ENCODE measurements at regions not wholly inside any gene's neighbourhood (a gene's known extent, or its start where the extent isn't known, plus 50 kb on each side); places are given as distances from the start of the nearest gene placed in this dataset.

- POLR2A ChIA-PET, result interaction anchor here (0.5 kb wide), 1 partner anchor 571 kb away, joined by 3 read pairs; no protein-coding TSS in a partner anchor
Observed at GRCh38 chr7:4525884-4526283, 156.2 kb upstream of the FOXK1 start.

DNA sequence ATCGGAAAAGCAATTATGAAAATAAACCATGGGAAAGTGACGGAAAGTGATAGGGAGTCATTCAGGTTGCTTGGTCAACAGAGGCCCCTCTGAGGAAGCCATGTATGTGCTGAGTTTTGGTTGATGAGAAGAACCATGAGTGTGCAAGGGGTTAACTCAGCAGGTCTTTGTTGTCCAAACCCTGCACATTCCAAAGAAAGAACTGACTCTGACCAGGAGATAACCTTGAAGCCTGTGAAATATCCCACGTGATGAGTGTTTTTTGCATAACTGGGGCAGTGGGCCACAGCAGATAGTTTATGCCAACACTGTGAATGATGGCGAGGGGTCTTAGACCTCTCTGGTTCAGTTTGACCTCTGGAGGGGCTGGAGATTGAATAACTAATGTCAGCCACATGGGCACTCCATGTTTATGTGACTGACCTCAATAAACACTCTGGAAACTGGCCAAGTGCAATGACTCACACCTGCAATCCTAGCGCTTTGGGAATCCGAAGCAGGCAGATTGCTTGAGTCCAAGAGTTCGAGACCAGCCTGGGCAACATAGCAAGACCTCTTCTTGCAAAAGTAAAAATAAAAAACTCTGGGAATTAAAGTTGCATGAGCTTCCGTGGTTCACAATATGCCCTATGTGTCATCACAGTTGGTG lies 154.0 kb upstream of the FOXK1 start:
- CTCF ChIA-PET, result no interaction called here

More at GRCh38 chr7:4525884-4526283, 156.2 kb upstream of the FOXK1 start:
- no peaks in the 10 kb centered on the region for H3K9me3 ChIP-seq (ENCODE audit: control insufficient read depth, insufficient read depth, low read depth, low read length)
- CTCF ChIA-PET, result no interaction called here
- BruUV-seq (replicated peaks), result no TSS peak
- TF ChIP-seq SIN3A (IDR thresholded peaks at IDR 0.05; ENCODE audit: borderline replicate concordance, insufficient read depth, low read depth, low read length), result no peak
- no peak for TF ChIP-seq REST (IDR thresholded peaks at IDR 0.05; ENCODE audit: insufficient read depth in 1 of 2, low read depth in 2 of 2, low read length in 1 of 2)
- no peak for TF ChIP-seq POLR2AphosphoS5 (IDR thresholded peaks at IDR 0.05; ENCODE audit: low read depth, low read length)
- TF ChIP-seq CTCF (IDR thresholded peaks at IDR 0.05), result no peak
- TF ChIP-seq TCF7L2 (IDR thresholded peaks at IDR 0.05; ENCODE audit: low read depth, low read length), result no peak
- in situ Hi-C loops (cut with HindIII; ENCODE audit: low pct_unique_long_range_greater_than_20kb, low sequenced_read_pairs), result no loop called here
- ATAC-seq, result no peak
- H3K27me3 ChIP-seq (ENCODE audit: control insufficient read depth, insufficient read depth, low read length), result peaks cover 17% of the 10 kb centered on the region
- no peaks in the 10 kb centered on the region for H3K4me1 ChIP-seq (ENCODE audit: control insufficient read depth, insufficient read depth, low read length)
- intact Hi-C loops (cut with micrococcal nuclease; ENCODE audit: unreplicated experiment), result no loop called here
- no peak for DNase-seq (ENCODE audit: low read depth, low spot score)
- no peak overlapping the region for H3K4me3 ChIP-seq (ENCODE audit: low read depth in 2 of 2, low read length in 2 of 2)
- no peaks in the 10 kb centered on the region for H3K36me3 ChIP-seq (ENCODE audit: control insufficient read depth, insufficient read depth, low read length)
- H3K27ac ChIP-seq (ENCODE audit: low read length), result no peak overlapping the region

More for the DNA sequence above, 154.0 kb upstream of the FOXK1 start:
- no peak for TF ChIP-seq TCF7L2 (IDR thresholded peaks at IDR 0.05; ENCODE audit: low read depth, low read length)
- no peak for TF ChIP-seq POLR2AphosphoS5 (IDR thresholded peaks at IDR 0.05; ENCODE audit: low read depth, low read length)
- TF ChIP-seq REST (IDR thresholded peaks at IDR 0.05; ENCODE audit: insufficient read depth in 1 of 2, low read depth in 2 of 2, low read length in 1 of 2), result no peak
- no peak for TF ChIP-seq CTCF (IDR thresholded peaks at IDR 0.05)
- no peak for TF ChIP-seq SIN3A (IDR thresholded peaks at IDR 0.05; ENCODE audit: borderline replicate concordance, insufficient read depth, low read depth, low read length)
- H3K36me3 ChIP-seq (ENCODE audit: control insufficient read depth, insufficient read depth, low read length), result no peaks in the 10 kb centered on the region
- H3K27me3 ChIP-seq (ENCODE audit: control insufficient read depth, insufficient read depth, low read length), result peaks cover 19% of the 10 kb centered on the region
- BruUV-seq (replicated peaks), result no TSS peak
- H3K9me3 ChIP-seq (ENCODE audit: control insufficient read depth, insufficient read depth, low read depth, low read length), result no peaks in the 10 kb centered on the region
- intact Hi-C loops (cut with micrococcal nuclease; ENCODE audit: unreplicated experiment) (no loop called here), in situ Hi-C loops (cut with HindIII; ENCODE audit: low pct_unique_long_range_greater_than_20kb, low sequenced_read_pairs) (no loop called here)
- no peak overlapping the region for H3K4me3 ChIP-seq (ENCODE audit: low read depth in 2 of 2, low read length in 2 of 2)
- DNase-seq (ENCODE audit: low read depth, low spot score) (no peak), ATAC-seq (no peak)
- POLR2A ChIA-PET, result no interaction called here
- H3K27ac ChIP-seq (ENCODE audit: low read length), result no peak overlapping the region
- H3K4me1 ChIP-seq (ENCODE audit: control insufficient read depth, insufficient read depth, low read length), result no peaks in the 10 kb centered on the region

Measured in Panc1 (cell line).